Testis (tissue), 2 donors: ENCODE measurements at regions not wholly inside any gene's neighbourhood (a gene's known extent, or its start where the extent isn't known, plus 50 kb on each side); places are given as distances from the start of the nearest gene placed in this dataset.

Experiments used
- POLR2A ChIP-seq: fragments of 450-650 bp; IDR thresholded peaks from one replicate; pipeline ENCODE4 v1.6.1; 2017; ENCODE audit warnings: antibody characterized with exemption, mild to moderate bottlenecking, moderate library complexity
- TF ChIP-seq, protein P1 (sequence below), 3 experiments: fragments of 450-650 bp in 2 of 3; fragments of 200-600 bp in 1 of 3; sonication (generic) in 1 of 3; IDR thresholded peaks; one replicate each; pipeline ENCODE4 v1.5.1; 2016 to 2019; ENCODE audit warnings: antibody characterized with exemption in 3 of 3, mild to moderate bottlenecking in 2 of 3, moderate library complexity in 1 of 3

DNA sequence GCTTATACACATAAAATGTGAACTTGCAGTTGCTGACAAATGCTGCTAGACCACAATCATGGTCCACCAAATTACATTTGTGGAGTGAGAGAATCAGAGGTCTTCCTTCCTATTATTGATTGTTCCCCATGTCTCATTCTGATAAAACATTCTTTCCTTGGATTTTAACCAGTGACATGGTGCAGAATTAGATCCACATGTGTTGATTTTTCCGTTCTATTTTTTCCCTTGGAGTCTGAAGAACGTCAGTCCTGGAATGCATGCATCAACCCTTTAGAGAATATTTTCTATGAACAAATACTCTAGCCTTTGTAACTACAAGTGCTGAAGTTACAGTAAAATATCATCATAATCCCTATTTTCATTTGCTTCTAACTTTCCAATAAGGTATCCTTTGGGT is 170.7 kb upstream of the SPRY4 start:
- TF ChIP-seq, protein P1, sequence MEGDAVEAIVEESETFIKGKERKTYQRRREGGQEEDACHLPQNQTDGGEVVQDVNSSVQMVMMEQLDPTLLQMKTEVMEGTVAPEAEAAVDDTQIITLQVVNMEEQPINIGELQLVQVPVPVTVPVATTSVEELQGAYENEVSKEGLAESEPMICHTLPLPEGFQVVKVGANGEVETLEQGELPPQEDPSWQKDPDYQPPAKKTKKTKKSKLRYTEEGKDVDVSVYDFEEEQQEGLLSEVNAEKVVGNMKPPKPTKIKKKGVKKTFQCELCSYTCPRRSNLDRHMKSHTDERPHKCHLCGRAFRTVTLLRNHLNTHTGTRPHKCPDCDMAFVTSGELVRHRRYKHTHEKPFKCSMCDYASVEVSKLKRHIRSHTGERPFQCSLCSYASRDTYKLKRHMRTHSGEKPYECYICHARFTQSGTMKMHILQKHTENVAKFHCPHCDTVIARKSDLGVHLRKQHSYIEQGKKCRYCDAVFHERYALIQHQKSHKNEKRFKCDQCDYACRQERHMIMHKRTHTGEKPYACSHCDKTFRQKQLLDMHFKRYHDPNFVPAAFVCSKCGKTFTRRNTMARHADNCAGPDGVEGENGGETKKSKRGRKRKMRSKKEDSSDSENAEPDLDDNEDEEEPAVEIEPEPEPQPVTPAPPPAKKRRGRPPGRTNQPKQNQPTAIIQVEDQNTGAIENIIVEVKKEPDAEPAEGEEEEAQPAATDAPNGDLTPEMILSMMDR (IDR thresholded peaks at IDR 0.05): no peak
- TF ChIP-seq POLR2A: no peak
